ENCODE measurements at regions not wholly inside any gene's neighbourhood (a gene's known extent, or its start where the extent isn't known, plus 50 kb on each side); places are given as distances from the start of the nearest gene placed in this dataset.

DNA sequence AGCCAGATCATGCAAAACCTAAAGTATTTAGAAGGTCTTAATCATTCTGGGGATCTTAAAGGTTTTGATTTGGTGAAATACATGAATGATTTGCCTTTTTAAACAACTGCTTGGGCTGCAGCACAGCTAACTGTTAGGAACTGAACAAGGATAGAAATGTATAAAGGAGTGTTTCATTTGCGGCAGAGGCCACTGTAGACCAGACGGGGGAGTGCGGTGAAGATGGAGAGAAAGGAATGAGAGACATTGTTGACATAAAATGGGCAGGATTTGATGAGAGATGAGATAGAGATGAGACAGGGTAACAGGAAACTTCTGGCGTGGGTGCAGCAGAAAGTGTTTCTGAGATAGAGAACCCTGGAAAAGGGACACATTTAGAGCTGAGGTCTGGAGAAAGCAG, 308.1 kb downstream of the TMX3 start:
- TF ChIP-seq, protein P1, sequence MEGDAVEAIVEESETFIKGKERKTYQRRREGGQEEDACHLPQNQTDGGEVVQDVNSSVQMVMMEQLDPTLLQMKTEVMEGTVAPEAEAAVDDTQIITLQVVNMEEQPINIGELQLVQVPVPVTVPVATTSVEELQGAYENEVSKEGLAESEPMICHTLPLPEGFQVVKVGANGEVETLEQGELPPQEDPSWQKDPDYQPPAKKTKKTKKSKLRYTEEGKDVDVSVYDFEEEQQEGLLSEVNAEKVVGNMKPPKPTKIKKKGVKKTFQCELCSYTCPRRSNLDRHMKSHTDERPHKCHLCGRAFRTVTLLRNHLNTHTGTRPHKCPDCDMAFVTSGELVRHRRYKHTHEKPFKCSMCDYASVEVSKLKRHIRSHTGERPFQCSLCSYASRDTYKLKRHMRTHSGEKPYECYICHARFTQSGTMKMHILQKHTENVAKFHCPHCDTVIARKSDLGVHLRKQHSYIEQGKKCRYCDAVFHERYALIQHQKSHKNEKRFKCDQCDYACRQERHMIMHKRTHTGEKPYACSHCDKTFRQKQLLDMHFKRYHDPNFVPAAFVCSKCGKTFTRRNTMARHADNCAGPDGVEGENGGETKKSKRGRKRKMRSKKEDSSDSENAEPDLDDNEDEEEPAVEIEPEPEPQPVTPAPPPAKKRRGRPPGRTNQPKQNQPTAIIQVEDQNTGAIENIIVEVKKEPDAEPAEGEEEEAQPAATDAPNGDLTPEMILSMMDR (IDR thresholded peaks at IDR 0.05; ENCODE audit: low read length) = no peak
- TF ChIP-seq EZH2 (IDR thresholded peaks at IDR 0.05; ENCODE audit: borderline replicate concordance, low read length) = no peak

Data from OCI-LY1 (cell line).